ENCODE measurements at regions not wholly inside any gene's neighbourhood (a gene's known extent, or its start where the extent isn't known, plus 50 kb on each side); places are given as distances from the start of the nearest gene placed in this dataset.
"Not testable (repeated sequence)": the region's sequence is repeated elsewhere in the genome, so short reads cannot be mapped to it uniquely, and the experiment has no call there.

DNA sequence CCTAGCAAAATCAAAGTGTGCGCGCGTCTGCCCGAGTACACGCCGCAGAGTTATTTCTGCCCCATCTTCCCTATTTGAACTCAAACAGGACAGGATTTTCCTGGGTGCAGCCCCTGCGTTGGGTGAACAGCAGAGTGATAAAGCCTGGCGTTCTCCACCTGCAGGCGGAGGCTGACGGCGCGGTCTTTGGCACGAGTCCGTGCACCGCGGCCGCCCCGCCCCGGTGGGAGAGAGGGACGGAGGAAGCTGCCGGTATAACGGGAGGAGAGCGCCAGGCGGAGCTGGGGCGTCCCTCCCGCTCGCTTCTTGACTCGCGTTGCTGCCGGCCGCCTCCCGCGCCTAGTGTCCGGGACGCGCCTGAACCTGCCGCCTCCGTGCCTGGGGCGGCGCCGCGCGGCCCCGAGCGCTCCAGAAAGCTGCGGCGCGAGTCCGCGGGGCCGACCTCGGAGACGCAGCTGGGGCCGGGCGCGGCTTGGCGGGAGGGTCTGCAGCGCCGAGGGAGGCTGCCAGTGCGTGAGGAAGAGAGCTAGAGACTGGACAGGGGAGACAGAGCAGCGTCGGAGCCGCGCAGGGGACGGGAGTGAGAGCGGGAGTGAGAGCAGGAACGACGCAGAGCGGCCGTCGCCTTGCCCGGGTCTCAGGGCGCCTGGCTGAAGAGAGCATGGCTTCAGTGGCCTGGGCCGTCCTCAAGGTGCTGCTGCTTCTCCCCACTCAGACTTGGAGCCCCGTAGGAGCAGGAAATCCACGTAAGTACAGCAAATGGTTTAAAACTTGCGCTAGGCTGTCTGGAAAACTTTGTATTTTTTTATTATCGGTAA, 66.8 kb upstream of the SPATA31A3 start:
- H3K27me3 ChIP-seq; H3K4me1 ChIP-seq; ATAC-seq (ENCODE audit: low FRiP score in 2 of 2); H3K9me3 ChIP-seq; H3K36me3 ChIP-seq: not testable (repeated sequence)
- Histone ChIP-seq H3K27ac (peak overlapping the region in 1 of 4 donors; percentile 54), H3K4me3 (peak overlapping the region in 3 of 4 donors; percentile 33 to 42 (median 36))
- DNase-seq, result peak; percentile 36 to 90
- TF ChIP-seq, protein P1, sequence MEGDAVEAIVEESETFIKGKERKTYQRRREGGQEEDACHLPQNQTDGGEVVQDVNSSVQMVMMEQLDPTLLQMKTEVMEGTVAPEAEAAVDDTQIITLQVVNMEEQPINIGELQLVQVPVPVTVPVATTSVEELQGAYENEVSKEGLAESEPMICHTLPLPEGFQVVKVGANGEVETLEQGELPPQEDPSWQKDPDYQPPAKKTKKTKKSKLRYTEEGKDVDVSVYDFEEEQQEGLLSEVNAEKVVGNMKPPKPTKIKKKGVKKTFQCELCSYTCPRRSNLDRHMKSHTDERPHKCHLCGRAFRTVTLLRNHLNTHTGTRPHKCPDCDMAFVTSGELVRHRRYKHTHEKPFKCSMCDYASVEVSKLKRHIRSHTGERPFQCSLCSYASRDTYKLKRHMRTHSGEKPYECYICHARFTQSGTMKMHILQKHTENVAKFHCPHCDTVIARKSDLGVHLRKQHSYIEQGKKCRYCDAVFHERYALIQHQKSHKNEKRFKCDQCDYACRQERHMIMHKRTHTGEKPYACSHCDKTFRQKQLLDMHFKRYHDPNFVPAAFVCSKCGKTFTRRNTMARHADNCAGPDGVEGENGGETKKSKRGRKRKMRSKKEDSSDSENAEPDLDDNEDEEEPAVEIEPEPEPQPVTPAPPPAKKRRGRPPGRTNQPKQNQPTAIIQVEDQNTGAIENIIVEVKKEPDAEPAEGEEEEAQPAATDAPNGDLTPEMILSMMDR (IDR thresholded peaks at IDR 0.05), result peak in 1 of 6 experiments; percentile 10
- 0% methylated on average over 6 of the region's 78 CpGs; no CpG with 5 or more reads in 1 of the 2 donors for WGBS, 2 donors

Small RNAs in the stretch of these regions (small RNA-seq; reads per million reads assigned to genes)
- gene RN7SL422P, result 0 reads per million in 4 donors

Data from upper lobe of left lung (tissue), 6 donors.